ENCODE measurements at regions not wholly inside any gene's neighbourhood (a gene's known extent, or its start where the extent isn't known, plus 50 kb on each side); places are given as distances from the start of the nearest gene placed in this dataset.

DNA sequence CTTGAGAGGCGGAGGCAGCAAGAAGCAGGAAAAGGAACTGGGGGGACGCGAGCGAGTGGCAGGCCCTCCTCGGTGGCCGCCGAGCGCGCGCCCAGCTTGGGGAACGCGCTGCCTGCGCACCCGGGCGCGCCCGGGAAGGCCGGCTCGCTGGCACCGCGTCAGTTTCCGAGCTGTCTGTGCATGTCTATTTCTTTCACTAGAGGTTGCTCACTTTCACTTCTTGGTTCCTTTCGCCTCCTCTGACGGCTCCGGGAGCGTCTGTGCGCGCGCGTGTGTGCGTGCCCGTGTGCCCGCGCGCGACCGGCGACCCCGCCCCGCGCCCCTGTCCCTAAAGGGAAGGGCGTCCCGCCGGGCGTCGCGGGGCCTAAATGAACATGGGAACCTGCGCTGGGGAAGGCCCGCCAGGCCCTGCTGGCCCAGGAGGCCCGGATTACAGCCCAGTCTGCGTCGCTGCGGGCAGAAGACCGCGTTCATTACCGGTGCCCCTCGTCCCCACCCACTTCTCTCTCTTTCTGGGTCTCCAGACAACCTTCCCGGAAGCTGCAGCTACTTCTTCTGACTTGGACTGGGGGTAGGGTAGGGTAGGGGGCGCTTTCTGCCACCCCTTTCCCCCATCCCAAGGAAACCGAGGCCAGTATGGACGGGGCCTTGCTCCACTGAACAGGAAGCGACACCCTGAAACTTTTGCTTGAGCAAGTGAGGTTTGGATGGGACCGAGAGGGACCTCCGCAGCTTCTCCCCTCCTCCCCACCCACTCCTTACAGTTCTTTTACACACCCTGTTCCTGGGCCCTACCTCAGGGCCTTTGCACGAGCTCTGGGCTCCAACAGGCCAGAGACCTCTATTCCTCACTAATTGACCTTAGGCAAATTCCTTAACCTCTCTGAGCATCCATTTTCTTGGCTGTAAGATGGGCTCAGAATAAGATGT lies 205.8 kb upstream of the IER5L start:
- DNase-seq (ENCODE audit: low read depth in 2 of 2), result peak; percentile 45 to 54

DNA sequence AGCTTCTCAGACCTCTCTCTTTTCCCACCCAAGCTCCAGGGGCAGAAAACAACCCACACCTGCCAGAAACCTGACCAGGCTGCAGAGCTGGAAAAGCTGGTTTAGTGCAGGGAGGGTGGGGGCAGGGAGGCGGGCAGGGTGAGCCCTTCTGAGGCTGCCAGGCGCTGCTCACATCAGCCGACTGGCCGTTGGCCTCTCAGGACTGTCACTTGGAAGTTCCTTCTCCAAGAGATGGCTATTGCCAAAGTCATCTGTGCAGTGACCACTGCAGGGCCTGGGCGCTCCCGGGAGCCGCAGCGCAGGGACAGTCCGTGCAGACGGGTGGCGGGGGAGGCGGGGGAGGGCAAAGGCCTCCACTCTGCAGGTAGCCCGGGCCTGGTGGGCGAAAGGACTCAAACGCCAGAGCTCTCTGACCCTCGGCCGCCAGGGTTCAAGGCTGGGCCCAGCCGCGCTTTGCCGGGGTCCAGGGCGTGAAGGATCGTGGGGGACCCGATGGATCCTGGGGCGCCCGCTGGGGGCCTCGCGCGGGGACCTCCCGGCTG lies 205.0 kb upstream of the IER5L start:
- DNase-seq (ENCODE audit: low read depth in 2 of 2), result no peak

DNA sequence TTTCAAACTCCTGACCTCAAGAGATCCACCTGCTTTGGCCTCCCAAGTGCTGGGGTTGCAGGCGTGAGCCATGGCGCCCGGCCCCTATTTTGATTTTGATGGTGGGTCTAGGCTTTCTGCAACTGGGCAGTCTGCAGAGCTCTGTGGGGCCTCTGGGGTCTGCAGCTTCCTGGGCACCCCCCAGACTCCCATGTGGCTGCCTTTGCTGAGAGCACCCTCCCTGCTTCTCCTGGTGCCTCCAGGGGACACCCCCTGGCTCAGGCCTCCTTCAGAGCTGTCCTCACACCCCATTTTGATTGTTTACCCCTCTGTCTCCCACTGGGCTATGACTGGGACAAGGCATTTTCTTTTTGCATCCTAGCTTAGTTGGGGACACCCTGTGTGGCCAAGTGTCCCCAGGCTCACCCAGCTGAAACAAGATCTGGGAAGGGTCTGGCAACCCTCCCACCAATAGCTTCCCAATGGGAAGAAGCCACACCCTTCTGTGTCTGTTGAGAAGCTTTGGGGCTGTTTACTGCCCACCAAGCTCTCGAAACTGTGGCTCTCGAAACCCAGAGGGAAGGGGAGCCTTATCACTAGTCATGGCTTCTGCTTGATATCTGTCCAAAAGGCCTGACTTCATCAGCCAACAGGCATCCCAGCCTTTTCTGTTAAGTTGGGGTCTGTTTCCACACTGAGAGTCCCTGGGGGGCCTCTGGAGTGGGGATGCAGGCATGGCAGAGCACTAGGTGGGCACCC lies 204.4 kb upstream of the IER5L start:
- DNase-seq (ENCODE audit: low read depth in 2 of 2), result no peak

DNA sequence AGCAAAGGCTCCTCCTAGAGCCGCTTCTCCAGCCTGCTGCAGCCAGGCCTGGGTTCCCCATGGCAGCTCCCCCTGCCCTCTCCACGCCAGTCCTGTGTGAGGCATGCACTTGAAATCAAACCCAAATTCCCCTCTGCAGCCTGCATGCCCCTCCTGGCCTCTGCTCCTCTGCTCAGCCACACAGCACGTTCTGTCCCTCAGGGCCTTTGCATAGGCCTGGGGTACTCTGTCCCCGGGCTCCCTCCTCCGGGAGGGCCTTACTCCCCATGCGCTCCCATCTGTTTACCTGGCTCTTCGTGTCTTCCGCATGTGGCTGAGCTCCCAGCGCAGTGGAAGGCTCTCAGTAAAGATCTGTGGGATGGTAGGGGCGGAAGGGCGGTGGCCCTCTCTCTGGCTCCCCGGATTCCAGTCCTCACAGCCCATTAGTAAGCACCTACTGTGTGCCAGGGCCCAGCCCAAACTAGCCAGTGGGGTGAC lies 203.5 kb upstream of the IER5L start:
- DNase-seq (ENCODE audit: low read depth in 2 of 2), result no peak

DNA sequence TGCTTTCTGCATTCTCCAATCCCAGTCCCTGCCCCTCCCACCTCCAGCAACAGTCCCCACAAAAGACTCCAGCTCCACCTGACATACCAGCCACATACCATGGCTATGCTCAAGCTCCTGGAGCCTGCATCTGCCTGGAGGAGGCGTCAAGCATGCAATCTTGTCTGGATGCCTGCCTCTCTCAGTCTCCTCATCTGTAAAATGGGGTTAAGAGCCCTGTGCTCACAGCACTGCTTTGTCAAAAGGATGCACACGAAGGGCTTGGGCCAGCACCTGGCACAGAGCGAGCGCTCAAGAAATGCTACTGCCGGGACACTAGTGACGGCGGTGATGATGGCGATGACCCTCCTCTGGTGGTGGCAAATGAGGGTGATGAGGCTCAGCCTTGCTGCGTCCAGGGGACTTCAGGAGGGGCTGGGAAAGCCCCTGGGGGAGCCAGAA lies 202.9 kb upstream of the IER5L start:
- no peak for DNase-seq (ENCODE audit: low read depth in 2 of 2)

DNA sequence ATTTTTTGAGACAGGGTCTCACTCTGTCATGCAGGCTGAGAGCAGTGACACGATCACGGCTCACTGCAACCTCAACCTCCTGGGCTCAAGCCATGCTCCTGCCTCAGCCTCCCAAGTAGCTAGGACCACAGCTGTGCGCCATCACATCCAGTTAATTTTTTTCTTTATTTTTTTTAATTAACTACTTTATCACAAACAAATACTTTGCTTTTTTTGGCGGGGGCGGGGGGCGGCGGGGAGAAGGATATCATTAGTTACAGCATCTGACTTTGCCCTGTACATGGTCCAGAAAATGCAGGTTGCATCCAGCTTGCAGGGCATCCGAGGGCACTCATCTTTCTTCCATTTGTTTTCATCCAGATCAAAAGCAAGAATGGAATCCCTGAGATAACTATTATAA lies 201.8 kb upstream of the IER5L start:
- no peak for DNase-seq (ENCODE audit: low read depth in 2 of 2)

DNA sequence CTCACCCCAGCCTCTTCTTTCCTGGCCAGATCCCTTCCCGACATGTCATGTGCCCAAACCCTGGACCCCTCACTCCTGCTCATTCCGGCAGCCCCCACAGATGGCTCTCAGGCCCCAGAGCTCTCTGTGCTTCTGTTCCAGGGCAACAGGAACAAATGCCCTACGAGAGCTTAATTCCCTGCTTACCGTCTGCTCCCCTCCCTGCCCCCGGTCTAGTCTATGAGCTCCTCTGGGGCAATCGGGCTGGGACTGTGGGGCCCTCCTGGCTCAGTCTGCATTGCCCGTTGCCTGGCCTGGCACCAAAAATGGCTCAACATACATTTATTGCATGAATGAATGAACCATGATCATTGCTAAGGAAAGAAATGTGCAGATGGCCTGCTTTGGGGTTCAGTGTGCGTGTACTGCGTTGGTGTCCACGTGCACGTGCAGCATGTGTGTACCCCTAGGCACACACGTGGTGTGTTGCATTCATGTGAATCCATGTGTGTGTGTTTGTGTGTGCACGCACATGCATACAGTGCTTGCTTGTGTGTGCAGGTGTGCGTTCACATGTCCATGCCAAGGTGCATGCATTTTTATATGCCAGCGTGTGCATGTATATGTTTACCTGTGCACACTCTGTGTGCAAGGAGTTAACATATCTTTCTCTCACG lies 201.2 kb upstream of the IER5L start:
- no peak for DNase-seq (ENCODE audit: low read depth in 2 of 2)

DNA sequence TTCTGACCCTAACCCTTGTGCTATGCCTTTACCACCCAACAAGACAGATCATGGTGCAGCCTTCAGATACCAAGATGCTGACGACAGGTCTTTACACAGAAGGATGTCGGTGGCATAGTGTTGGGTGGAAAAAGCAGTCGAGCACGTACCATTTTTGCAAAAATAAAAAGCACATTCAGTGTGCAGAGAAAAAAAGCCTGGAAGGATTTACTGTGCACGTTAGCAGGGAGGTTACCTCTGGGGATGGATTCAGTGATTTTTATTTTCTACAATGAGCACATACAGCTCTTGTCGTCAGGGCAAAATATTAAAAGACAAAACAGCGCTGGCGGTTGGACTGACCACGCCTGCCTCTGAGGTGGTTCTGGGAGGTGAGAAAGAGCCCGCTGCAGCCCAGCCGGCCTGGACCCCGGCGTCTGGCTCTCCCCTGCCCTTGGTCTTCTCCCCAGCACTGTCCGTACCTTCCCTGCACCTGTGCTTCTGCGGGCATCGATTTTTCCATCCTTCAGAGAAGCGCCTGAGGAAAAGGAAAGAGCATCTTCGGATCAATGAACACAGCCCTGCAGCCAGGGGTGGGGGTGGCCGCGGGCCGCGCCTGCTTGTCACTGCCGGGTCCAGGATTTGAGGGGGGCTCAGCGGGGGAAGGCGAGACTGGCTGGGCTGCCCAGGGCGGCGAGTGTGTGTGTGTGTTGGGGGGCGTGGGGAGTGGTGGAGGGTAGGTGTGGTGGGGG lies 200.0 kb upstream of the IER5L start:
- no peak for DNase-seq (ENCODE audit: low read depth in 2 of 2)

DNA sequence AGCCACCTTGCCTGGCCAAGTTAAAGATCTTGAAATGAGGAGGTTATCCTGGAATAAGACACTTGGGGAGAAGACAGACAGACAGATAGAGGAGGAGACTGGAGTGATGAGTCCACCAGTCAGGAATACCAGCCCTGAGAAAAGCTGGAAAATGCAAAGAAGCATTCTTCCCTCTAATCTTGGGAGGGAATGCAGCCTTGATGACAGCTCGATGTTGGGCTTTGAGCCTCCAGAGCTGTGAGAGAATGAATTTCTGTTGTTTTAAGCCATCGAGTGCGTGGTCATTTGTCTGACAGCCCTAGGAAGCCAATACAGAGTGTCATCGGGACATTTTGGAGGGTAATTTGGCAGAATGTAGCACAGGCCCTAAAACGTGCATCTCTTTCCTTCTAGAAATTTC lies 199.1 kb upstream of the IER5L start:
- no peak for DNase-seq (ENCODE audit: low read depth in 2 of 2)

DNA sequence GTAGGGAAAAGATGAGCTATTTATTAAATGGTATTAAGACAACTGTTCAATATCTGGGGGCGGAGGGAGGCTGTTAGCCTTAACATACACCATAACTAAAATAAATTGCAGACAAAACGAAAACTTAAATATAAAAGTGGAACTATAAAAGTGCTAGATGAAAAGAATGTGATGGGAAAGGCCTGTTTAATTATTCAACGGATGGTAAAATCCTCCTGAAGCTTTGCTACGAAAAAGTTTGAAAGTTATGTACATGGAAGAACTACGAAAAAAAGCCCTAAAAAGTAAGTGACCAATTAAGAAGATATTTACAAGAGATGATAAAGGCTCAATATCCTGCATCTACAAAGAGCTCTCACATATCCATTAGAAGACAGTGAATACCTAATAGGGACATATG lies 197.8 kb upstream of the IER5L start:
- DNase-seq (ENCODE audit: low read depth in 2 of 2), result no peak

DNA sequence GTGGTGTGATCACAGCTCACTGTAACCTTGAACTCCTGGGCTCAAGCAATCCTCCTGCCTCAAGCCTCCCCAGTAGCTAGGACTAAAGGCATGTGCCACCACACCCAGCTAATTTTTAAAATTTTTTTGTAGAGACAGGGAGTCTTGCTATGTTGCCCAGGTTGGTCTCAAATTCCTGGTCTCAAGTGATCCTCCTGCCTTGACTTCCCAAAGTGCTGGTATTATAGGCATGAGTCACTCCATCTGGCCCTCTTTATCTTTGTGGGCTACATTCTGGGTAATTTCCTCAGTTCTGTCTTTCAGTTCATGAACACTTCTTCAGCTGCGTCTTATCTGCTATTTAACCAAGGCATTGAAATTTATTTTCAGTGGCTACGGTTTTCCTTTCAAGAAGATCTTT lies 196.6 kb upstream of the IER5L start:
- no peak for DNase-seq (ENCODE audit: low read depth in 2 of 2)

DNA sequence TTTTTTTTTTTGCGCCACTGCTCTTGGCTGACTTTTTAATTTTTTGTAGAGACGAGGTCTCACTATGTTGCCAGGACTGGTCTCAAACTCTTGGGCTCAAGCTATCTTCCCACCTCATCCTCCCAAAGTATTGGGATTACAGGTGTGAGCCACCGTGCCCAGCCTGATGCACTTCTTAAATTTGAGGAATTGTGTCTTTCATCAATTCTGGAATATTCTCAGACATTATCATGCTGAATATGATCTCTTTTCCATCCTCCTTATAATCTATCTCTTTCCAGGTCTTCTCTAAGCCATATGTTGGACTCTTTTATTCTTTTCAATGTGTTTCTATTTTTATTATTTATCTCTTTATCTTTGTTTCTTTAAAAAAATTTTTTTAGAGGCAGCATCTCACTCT lies 196.2 kb upstream of the IER5L start:
- no peak for DNase-seq (ENCODE audit: low read depth in 2 of 2)

DNA sequence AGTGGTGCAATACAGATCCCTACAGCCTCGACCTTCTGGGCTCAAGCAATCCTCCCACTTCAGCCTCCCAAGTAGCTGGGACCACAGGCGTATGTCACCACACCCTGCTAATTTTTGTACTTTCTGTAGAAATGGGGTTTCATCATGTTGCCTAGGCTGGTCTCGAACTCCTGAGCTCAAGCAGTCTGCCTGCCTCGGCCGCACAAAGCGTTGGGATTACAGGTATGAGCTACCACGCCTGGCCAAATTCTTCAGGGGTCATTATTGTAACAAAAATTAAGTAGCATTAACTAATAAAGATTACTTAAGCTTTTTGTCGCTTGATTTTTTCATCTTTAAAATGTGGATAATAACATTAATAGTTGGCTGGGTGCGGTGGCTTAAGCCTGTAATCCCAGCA lies 195.3 kb upstream of the IER5L start:
- no peak for DNase-seq (ENCODE audit: low read depth in 2 of 2)

DNA sequence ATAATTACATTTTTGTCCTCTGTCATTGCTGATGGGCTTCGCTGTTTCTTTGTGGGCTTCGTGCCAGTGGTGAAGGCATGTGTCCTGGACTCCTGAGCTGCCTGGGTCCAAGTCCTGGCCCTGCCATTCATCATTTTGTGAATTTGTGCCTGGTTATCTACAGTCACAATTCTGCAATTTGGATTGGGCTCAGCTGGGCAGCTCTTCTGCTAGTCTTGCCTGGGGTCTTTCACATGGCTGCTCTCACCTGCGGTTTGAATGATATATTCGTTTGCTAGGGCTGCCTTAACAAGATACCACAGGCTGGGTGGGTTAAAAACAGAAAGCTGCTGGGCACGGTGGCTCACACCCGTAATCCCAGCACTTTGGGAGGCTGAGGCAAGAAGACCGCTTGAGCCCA lies 192.7 kb upstream of the IER5L start:
- DNase-seq (ENCODE audit: low read depth in 2 of 2), result no peak

DNA sequence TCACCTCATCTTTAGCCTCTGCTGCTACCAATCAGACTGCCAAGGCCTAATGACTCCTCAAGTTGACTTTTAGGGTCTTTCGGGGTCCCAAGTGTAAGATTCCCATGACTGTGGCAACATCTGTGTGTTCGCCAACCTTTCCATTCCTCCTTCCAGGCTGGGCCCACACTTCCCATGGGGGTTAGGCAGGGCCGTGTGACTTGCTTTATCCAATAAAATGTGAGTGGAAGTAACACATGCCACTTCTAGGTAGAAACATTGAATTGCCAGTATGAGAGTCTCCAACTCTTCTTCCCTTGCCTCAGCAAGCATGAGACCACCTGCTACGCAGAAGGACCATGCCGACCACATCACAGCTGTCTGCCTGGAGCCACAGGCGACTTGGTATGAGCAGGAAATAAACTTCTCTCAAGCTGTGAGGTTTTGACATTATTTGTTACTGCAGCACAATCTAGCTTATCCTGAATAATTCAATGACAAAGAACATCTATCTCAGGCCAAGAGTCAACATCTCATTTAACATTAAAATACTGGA lies 190.4 kb upstream of the IER5L start:
- DNase-seq (ENCODE audit: low read depth in 2 of 2), result no peak

DNA sequence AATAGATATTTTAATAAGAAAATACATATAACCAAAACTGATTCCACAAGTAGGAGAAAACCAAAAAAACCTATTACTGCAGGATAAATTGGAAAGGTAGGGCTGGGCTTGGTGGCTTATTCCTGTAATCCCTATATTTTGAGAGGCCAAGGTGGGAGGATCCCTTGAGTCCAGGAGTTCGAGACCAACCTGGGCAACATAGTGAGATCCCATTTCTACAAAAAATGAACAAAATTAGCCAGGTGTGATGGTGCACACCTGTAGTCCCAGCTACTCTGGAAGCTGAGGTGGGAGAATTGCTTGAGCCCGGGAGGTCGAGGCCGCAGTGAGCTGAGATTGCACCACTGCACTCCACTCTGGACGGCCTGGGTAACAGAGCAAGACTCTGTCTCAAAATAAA lies 189.2 kb upstream of the IER5L start:
- DNase-seq (ENCODE audit: low read depth in 2 of 2), result no peak

DNA sequence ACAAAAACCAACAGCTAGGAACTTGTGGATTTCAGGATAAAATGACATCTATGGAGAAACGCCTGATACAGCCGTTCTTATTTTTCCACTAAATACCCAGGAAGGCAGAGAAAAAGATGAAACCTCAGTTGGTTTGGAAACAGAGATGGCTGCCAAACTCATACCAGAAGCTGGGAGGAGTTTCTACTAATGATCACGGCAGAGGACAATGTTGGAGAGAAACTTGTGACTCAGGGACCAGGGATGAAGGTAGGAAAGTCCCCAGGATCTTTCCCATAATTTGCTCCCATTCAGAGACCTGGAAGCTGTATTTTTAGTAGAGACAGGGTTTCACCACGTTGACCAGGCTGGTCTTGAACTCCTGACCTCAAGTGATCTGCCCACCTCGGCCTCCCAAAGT lies 187.1 kb upstream of the IER5L start:
- no peak for DNase-seq (ENCODE audit: low read depth in 2 of 2)

DNA sequence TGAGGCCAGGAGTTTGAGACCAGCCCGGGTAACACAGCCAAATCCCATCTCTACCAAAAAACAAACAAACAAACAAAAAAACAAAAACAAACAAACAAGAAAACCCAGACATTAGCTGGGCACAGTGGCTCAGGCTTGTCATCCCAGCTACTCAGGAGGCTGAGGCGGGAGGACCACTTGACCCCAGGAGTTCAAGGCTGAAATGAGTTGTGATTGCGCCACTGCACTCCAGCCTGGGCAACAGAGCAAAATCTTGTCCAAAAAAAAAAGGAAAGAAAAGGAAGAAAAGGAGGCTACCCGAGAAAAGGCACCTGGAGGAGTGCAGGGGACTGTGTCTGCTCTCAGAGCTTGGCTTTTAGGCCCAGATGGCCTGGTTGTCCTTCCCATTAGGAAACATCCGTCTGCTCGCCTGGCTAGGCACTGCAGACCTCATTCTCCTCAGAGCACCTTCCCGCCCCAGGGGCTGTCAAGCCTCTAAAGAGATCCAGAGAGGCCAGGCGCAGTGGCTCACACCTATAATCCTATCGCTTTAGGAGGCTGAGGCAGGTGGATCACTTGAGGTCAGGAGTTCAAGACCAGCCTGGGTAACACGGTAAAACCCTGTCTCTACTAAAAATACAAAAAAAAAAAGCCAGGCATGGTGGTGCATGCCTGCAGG lies 185.3 kb upstream of the IER5L start:
- DNase-seq (ENCODE audit: low read depth in 2 of 2), result no peak

DNA sequence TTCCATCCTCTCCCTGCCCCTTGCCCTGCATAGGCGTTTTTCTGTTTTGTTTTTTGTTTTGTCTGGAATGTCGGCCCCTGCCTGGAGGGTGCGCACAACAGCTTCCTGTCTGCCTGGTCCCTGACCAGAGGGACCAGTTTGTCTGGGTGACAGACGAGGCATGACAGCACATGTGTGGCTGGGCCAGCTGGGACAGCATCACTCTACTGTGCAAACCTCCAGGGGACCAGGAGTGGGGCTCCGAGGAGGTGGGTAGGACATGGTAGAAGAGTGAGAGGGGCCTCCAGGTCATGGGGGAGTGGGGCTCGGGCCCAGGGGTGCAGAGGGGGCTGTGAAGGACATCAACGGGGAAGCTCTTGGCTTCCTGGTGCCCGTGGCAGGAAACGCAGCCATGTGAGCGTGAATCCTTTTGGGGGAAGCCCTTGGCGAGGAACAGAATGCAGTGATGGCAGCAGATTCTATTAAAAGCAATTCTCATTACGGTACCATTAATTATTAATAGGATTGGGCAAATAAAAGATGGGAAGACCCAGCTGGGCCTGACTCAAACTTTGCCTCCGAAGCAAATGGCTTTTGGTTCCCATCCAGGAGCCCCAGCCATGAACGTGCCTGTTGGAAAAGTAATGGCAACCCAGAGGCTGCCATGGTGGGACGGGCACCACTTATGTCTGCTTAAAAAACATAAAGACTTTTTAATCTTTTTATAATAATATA lies 184.4 kb upstream of the IER5L start:
- DNase-seq (ENCODE audit: low read depth in 2 of 2), result no peak

DNA sequence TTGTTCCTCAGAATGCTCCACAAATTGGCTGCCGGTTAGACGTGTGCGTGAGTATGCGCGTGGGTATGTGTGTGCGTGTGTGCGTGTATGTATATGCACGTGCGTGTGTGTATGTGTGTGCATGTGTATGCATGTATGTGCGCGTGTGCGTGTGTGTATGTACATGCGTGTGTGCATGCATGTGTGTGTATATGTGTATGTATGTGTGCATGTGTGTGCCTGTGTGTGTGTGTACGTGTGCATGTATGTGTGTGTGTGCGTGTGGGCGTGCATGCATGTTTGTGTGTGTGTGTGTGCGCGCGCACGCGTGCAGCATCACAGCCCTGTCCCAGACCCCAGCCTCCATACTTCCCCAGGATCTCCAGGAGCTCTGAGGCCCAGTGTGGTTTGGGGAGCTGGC lies 183.1 kb upstream of the IER5L start:
- no peak for DNase-seq (ENCODE audit: low read depth in 2 of 2)

Data from fibroblast of skin of left quadriceps (primary cell).